ENCODE measurements at regions not wholly inside any gene's neighbourhood (a gene's known extent, or its start where the extent isn't known, plus 50 kb on each side); places are given as distances from the start of the nearest gene placed in this dataset.
A peak's percentile ranks its signal among the peaks of the same experiment; 100 is the strongest.
"Not testable (repeated sequence)": the region's sequence is repeated elsewhere in the genome, so short reads cannot be mapped to it uniquely, and the experiment has no call there.

GRCh38 chr5:163569284-163569683 is 63.9 kb downstream of the MAT2B start:
- DNase-seq, result peak in 1 of 2 donors; percentile 24

DNA sequence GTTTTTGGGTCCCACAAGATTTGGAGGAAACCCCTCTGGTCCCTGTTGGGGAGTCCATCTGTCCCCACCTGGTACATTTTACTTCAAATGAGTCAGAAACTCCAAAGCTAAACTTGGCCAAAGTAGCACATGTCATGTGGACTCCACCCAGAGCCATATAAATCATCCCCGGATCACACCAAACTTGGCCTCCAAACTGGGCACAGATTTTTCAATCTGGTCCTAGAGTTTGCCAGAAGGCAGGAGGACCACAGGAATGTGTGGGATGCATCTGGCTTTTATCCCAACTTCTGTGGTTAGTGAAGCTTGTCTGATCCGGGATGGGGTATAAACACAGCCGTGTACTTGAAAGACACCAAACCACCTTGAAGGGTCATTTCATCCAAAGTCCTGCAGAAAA is 66.3 kb downstream of the MAT2B start:
- no peak for DNase-seq

- no peak for DNase-seq
Observed at GRCh38 chr5:163574472-163575440, 69.3 kb downstream of the MAT2B start.

- no peak for DNase-seq
Observed at GRCh38 chr5:163578652-163579051, 73.2 kb downstream of the MAT2B start.

- no peak for DNase-seq
Observed at GRCh38 chr5:163579729-163580128, 74.3 kb downstream of the MAT2B start.

DNA sequence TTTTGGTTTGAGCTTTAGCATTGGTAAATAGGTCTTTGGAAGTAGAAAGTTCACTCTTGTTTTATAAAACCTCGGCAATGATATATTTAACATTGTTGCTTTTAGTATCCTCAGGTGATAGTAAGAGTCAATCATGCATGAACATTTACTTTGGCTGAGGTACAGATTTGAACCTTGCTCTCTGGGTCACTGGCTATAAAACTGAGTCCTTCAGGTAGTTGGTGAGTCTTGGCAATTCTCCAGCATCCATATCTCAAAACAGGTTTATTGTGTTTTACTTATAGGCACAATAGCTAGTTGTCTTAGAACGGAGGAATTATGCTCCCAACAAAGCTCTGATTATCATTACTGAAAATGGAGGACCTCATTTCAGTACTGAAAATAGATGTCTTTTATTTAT is 75.1 kb downstream of the MAT2B start:
- no peak for DNase-seq

DNA sequence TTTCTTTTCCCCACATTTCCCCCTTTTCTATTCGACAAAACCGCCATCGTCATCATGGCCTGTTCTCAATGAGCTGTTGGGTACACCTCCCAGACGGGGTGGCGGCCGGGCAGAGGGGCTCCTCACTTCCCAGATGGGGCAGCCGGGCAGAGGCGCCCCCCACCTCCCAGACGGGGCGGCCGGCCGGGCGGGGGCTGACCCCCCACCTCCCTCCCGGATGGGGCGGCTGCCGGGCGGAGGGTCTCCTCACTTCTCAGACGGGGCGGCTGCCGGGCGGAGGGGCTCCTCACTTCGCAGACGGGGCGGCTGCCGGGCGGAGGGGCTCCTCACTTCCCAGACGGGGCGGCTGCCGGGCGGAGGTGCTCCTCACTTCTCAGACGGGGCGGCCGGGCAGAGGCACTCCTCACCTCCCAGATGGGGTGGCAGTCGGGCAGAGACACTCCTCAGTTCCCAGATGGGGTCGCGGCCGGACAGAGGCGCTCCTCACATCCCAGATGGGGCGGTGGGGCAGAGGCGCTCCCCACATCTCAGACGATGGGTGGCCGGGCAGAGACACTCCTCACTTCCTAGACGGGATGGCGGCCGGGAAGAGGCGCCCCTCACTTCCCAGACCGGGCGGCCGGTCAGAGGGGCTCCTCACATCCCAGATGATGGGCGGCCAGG is 78.2 kb downstream of the MAT2B start:
- not testable (repeated sequence) for DNase-seq

DNA sequence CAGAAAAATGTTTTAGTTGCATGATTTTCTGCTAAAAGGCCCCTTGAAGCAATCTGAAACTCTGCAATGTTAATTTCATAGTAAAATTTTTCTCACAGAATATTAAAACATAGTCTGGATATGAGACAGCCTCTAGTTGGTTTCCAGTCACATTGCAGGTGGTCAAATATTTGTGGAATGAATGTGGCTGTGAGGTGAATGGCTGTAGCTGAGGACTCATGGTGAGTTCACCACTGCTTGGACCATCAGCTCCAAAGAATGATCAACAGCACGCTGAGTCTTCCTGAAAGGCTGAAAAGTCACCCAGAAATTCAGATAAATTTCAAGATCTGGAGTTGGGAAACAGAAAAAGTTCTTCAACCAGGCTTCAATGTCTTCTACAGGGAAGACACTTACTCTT is 79.8 kb downstream of the MAT2B start:
- no peak for DNase-seq

GRCh38 chr5:163586531-163586956 is 81.1 kb downstream of the MAT2B start:
- DNase-seq, result no peak

DNA sequence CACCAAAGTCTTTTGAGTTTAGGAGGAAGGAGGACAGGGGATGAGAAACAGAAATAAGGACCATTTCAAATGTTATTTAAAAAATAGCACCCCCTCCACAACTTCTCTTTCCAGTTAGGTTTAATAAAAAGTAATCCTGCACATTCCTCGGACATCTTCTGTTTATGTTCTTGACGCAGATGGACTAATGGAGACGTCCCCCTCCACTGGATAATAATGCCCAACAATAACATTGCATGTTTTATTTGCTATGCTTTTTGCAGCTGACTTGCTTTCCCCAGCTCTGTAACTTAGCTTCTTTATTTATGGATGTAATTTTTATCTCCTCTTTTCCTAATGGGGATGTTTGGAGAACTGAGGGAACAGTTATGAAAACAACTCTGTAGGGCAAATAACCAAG is 89.5 kb downstream of the MAT2B start:
- no peak for DNase-seq

GRCh38 chr5:163595932-163596607 is 90.7 kb downstream of the MAT2B start:
- no peak for DNase-seq

DNA sequence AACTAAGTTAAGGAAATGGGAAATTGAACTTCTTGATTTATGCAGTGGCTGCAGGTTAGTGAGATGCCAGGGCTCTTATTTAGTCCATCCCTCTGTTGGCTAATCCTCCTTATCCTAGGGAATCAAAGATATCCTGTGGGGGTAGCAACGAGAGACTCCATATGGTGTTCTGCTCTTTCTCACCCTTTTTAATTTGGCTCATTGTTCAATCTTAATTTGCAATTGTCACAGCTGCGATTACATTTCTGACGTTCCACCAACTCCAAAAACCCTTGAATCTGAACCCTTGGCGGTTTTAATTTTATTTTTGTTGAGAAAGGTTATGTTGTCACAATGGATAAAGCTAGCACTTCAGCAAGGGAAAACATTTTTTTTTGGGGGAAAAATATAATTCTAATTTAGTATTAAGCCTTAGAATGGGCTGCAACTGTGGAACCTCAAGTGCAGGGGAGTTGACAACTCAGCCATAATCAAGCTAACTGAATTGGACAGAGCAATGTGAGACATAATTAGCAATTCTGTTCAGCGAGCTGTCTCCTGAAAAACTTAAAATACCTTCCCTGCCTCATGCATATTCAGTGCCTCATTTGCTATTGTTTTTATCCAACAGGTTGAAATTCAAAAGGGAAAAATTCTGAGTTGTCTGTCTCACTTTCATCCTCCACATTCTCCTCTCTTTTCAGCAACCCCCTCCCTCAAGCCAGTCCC is 91.3 kb downstream of the MAT2B start:
- peak in 1 of 2 donors; percentile 48 for DNase-seq

DNA sequence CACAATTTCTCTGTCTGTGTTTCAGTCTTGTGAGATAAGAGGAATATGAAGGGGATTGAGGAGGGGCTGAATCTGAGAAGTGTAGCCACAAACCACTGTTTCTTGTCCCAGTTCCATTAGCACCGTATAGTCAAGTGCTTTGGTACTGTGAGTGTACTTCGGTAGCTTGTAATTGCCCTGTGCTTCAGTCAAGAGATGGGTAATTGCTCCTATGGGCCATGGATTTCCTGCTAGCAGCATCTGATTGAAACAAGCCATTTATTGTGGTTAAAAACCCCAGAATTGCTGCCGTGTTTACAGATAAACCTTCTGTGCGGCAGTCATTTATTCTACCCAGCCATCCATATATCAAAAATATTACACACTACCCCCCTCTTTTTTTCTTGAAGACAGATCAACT is 98.6 kb downstream of the MAT2B start:
- no peak for DNase-seq

DNA sequence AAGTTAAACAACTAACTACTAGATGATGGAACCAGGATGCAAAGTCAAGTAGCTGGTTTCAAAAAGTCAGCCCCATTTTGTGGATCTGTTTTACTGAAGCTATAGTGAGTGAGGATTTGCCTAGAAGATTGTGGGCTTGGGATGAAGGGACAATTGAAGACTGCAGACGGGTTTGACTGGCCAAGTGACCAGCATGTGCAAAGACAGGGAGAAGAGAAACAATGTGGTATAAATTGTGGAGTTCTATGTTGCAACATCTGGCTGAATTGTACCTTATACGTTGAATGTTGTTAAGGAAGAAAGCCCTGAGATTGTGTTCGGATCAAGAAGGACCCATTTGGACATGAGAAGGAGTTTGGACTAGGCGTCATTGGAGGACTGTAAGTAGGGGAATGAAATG is 101.8 kb downstream of the MAT2B start:
- no peak for DNase-seq

- no peak for DNase-seq
Observed at GRCh38 chr5:163608621-163609020, 103.2 kb downstream of the MAT2B start.

DNA sequence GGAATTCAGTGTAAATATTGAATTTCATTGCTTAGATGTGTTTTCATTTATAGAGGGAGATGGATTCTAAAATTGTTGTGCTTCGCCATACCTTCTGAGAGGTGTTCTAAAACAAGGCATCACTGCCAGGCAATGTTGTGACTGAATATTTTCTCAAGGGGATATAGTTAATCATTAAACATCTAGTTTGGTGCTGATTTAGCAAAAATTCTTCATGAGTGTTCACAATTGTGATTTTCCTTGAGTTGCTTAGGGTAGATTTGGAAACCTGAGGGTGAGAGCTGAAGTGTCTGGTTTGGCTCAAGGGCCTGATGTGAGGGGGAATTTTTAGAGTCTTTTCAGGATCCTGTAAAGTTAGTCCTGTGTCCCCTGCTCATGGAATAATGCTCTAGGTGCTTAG is 104.5 kb downstream of the MAT2B start:
- no peak for DNase-seq

DNA sequence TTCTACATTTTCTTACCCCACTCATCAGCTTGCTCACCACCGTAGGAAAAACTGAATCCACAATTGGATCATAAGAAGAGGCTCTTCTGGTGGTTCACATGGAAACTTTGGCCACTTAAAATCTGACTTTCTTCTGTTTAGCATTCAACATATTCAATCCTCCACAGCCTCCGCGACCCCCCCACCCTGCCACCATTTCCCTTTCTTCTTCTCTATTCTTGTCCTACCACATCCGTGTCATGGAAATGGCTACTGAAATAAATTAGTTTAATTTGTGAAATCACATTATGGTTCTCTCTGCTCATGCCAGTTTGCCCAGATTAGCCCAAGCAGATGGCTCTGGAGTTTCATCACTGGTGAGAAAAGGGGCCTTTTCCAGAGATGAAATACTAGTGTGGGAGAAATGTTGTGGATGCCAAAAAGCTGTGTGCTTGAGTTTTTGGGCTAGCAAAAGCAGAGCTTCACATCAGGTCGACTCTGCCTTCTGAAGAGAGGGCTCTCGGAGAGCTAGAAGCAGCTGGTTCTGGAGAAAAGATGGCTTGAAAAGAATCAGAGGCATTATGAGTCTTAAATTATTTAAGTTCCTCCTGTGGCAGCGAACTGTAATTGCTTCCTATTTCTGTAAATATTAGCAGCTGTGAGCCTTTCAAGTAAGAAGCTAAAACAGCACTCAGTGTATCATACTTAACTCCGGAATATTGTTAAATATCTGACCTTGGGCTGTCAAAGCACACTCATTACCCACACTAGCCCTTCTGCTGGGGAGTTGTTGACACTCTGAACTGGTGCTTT is 107.1 kb downstream of the MAT2B start:
- peak in 1 of 2 donors; percentile 55 for DNase-seq

DNA sequence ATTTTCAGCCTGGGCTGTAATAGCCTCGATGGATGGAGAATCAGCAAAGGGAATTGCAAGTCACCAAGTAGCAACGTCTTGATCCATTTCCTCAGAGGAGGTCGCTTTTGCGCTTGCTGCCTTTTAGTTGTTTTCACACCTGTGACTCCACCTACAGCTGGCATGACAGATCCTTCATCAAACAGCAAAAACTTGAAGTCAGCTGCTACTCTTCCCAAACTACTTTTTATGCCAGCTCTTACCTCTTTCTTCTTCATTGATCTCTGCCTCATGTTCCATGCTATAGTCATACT is 107.7 kb downstream of the MAT2B start:
- DNase-seq, result no peak

DNA sequence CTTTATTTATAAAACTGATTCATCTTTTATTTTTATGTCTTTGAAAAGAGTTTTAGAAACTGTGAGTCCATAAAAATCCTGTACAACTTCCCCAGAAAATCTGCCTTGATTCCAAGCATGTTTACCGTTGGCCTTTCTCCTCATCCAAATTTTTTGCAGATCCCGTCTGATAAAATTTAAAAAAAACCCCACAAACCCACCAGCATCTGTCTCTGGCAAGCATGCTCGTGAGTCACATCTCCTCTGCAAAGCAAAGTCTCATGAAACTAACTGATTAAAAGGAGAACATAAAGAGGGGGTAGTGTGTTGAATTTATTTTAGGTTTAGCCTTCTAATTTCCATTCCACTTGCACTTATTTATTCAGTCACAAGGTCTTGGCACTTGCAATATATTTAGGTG is 109.4 kb downstream of the MAT2B start:
- DNase-seq, result peak in 1 of 2 donors; percentile 43

- no peak for DNase-seq
Observed at GRCh38 chr5:163619273-163619934, 114.0 kb downstream of the MAT2B start.

- DNase-seq, result no peak
Observed at GRCh38 chr5:163619951-163620350, 114.5 kb downstream of the MAT2B start.

- no peak for DNase-seq
Observed at GRCh38 chr5:163622799-163623198, 117.4 kb downstream of the MAT2B start.
